HCT116 (cell line): ENCODE measurements at regions not wholly inside any gene's neighbourhood (a gene's known extent, or its start where the extent isn't known, plus 50 kb on each side); places are given as distances from the start of the nearest gene placed in this dataset.

ENCODE experiments used
- CEBPB ChIP-seq: IDR thresholded peaks from 2 replicates; pipeline ENCODE4 v1.6.1; 2012; ENCODE audit warnings: low read depth
- CTCF ChIP-seq, 3 experiments: fragments of 200-600 bp in 1 of 3; sonication (generic) in 1 of 3; IDR thresholded peaks in 2 of 3; conservative IDR thresholded peaks in 1 of 3; 2 replicates each; pipeline ENCODE4 v1.5.1; 2012 to 2017; ENCODE audit warnings: low read depth in 2 of 3, low read length in 2 of 3, antibody characterized with exemption in 1 of 3, borderline replicate concordance in 1 of 3, control low read depth in 1 of 3, mild to moderate bottlenecking in 1 of 3, mixed read lengths in 1 of 3, mixed run types in 1 of 3, moderate library complexity in 1 of 3; ENCODE audit not compliant: insufficient read depth in 1 of 3
- EZH2 ChIP-seq: fragments of 200-600 bp; sonication (generic); IDR thresholded peaks from 2 replicates; pipeline ENCODE4 v1.6.1; 2017; ENCODE audit warnings: antibody characterized with exemption, mixed run types
- MAX ChIP-seq: IDR thresholded peaks from 2 replicates; pipeline ENCODE4 v1.6.1; 2012
- POLR2A ChIP-seq: IDR thresholded peaks from 2 replicates; pipeline ENCODE4 v1.7.0; 2011; ENCODE audit warnings: borderline replicate concordance; ENCODE audit not compliant: insufficient read depth, insufficient read length; ENCODE audit errors: extremely low read depth

- TF ChIP-seq CEBPB (no peak), MAX (no peak), EZH2 (no peak), POLR2A (no peak), CTCF (IDR thresholded peaks at IDR 0.05 in 2 of 3, conservative IDR thresholded peaks at IDR 0.05 in 1 of 3; ENCODE audit: borderline replicate concordance in 1 of 3, insufficient read depth in 1 of 3, low read depth in 2 of 3, low read length in 2 of 3) (no peak)
These were observed 155.3 kb downstream of the COL6A3 start for GRCh38 chr2:237258615-237259014.
